HG03280 (cell line): ENCODE measurements at regions not wholly inside any gene's neighbourhood (a gene's known extent, or its start where the extent isn't known, plus 50 kb on each side); places are given as distances from the start of the nearest gene placed in this dataset.

Experiments used
- ATAC-seq: cut with Tn5 transposase; IDR thresholded peaks from one replicate; pipeline ENCODE4 v1.9.1; 2021; ENCODE audit warnings: mild to moderate bottlenecking, moderate library complexity; ENCODE audit not compliant: unreplicated experiment

GRCh38 chr1:214823311-214824117 lies 220.5 kb downstream of the CENPF start:
- no peak for ATAC-seq

- no peak for ATAC-seq
These were observed 221.8 kb downstream of the CENPF start for GRCh38 chr1:214824763-214825162.

- no peak for ATAC-seq
These were observed 223.6 kb downstream of the CENPF start for GRCh38 chr1:214826619-214827018.

GRCh38 chr1:214827883-214828282 lies 224.9 kb downstream of the CENPF start:
- no peak for ATAC-seq

- ATAC-seq = no peak
These were observed 227.9 kb downstream of the CENPF start for GRCh38 chr1:214830941-214831340.

- ATAC-seq = no peak
These were observed 229.0 kb downstream of the CENPF start for GRCh38 chr1:214831956-214832355.

GRCh38 chr1:214833178-214833756 lies 230.3 kb downstream of the CENPF start:
- ATAC-seq = no peak

- ATAC-seq = no peak
These were observed 234.4 kb downstream of the CENPF start for GRCh38 chr1:214837376-214837775.

GRCh38 chr1:214838351-214838750 lies 235.4 kb downstream of the CENPF start:
- ATAC-seq = no peak

- no peak for ATAC-seq
These were observed 237.4 kb downstream of the CENPF start for GRCh38 chr1:214840356-214840755.

- ATAC-seq = no peak
These were observed 239.7 kb upstream of the KCNK2 start for GRCh38 chr1:214842856-214843255.

- no peak for ATAC-seq
These were observed 239.3 kb upstream of the KCNK2 start for GRCh38 chr1:214843281-214843680.

GRCh38 chr1:214844319-214844718 lies 238.2 kb upstream of the KCNK2 start:
- no peak for ATAC-seq

GRCh38 chr1:214846276-214846675 lies 236.3 kb upstream of the KCNK2 start:
- ATAC-seq = no peak

GRCh38 chr1:214847071-214847810 lies 235.3 kb upstream of the KCNK2 start:
- no peak for ATAC-seq

- no peak for ATAC-seq
These were observed 234.4 kb upstream of the KCNK2 start for GRCh38 chr1:214848101-214848500.

GRCh38 chr1:214850432-214851050 lies 232.0 kb upstream of the KCNK2 start:
- ATAC-seq = no peak

GRCh38 chr1:214853340-214853739 lies 229.2 kb upstream of the KCNK2 start:
- ATAC-seq = no peak

GRCh38 chr1:214854126-214854875 lies 228.2 kb upstream of the KCNK2 start:
- ATAC-seq = no peak

GRCh38 chr1:214856843-214857242 lies 225.7 kb upstream of the KCNK2 start:
- ATAC-seq = no peak

GRCh38 chr1:214857716-214858115 lies 224.8 kb upstream of the KCNK2 start:
- no peak for ATAC-seq
